ENCODE measurements at regions not wholly inside any gene's neighbourhood (a gene's known extent, or its start where the extent isn't known, plus 50 kb on each side); places are given as distances from the start of the nearest gene placed in this dataset.

DNA sequence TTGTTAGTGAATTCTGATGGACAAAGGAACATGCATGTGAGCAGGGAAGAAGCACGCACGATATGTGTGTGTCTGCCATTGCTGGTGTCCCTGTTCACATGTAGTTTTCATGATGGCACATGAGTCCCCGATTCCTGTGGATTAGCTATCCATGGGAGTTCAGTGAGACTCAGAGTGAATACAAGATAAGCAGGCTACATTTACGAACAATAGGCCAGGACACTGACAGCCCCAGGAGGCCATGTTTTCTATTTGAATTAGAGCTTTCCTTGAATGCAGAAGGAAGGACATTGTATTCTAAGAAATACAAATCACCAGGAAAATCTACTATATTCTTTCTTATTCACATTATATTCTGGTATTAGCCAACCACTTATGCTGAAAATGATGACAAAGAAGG, 171.4 kb downstream of the PPP1R2C start:
- DNase-seq (ENCODE audit: extremely low read depth, low read depth): no peak
- no peak for TF ChIP-seq CTCF (IDR thresholded peaks at IDR 0.05; ENCODE audit: low read depth, low read length, missing control alignments)
- no peak overlapping the region for H3K4me3 ChIP-seq (replicated peaks; ENCODE audit: low read depth, low read length)

- no peak overlapping the region for H3K4me3 ChIP-seq (replicated peaks; ENCODE audit: low read depth, low read length)
- no peak for TF ChIP-seq CTCF (IDR thresholded peaks at IDR 0.05; ENCODE audit: low read depth, low read length, missing control alignments)
Measured at GRCh38 chrX:42604302-42604701, 173.7 kb downstream of the PPP1R2C start.

GRCh38 chrX:42603016-42603415, 174.9 kb downstream of the PPP1R2C start:
- no peak overlapping the region for H3K4me3 ChIP-seq (replicated peaks; ENCODE audit: low read depth, low read length)
- TF ChIP-seq CTCF (IDR thresholded peaks at IDR 0.05; ENCODE audit: low read depth, low read length, missing control alignments): no peak

More at GRCh38 chrX:42604302-42604701, 173.7 kb downstream of the PPP1R2C start:
- DNase-seq (ENCODE audit: extremely low read depth, low read depth): no peak

GRCh38 chrX:42602566-42602965, 175.4 kb downstream of the PPP1R2C start:
- no peak overlapping the region for H3K4me3 ChIP-seq (replicated peaks; ENCODE audit: low read depth, low read length)
- TF ChIP-seq CTCF (IDR thresholded peaks at IDR 0.05; ENCODE audit: low read depth, low read length, missing control alignments): no peak
- DNase-seq (ENCODE audit: extremely low read depth, low read depth): no peak

More at GRCh38 chrX:42603016-42603415, 174.9 kb downstream of the PPP1R2C start:
- no peak for DNase-seq (ENCODE audit: extremely low read depth, low read depth)

DNA sequence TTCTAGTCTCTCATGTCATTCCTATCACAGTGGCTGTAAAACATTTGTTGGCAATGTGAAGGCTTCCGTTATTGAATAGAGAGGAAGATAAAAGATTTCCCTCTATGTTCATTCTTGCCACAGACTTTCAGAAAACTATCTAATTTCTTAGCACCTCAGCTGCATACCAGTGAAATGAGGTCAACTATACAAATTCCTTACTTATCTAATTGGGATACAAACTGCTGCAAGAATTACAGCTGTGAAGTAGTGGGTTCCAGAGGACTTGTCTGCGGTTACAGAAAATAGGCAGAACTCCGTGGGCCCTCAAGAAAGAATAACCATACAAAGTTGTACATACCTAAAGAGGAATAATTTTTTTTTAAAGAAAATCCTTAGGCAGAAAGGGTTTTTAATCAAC, 175.8 kb downstream of the PPP1R2C start:
- no peak for DNase-seq (ENCODE audit: extremely low read depth, low read depth)
- no peak overlapping the region for H3K4me3 ChIP-seq (replicated peaks; ENCODE audit: low read depth, low read length)

GRCh38 chrX:42597481-42597880, 180.5 kb downstream of the PPP1R2C start:
- H3K4me3 ChIP-seq (replicated peaks; ENCODE audit: low read depth, low read length): no peak overlapping the region
- TF ChIP-seq CTCF (IDR thresholded peaks at IDR 0.05; ENCODE audit: low read depth, low read length, missing control alignments): no peak
- DNase-seq (ENCODE audit: extremely low read depth, low read depth): no peak

More for the DNA sequence above, 175.8 kb downstream of the PPP1R2C start:
- no peak for TF ChIP-seq CTCF (IDR thresholded peaks at IDR 0.05; ENCODE audit: low read depth, low read length, missing control alignments)
